Calu3 (cell line): ENCODE measurements at regions not wholly inside any gene's neighbourhood (a gene's known extent, or its start where the extent isn't known, plus 50 kb on each side); places are given as distances from the start of the nearest gene placed in this dataset.

ENCODE experiments used
- BruUV-seq: library from RNA; stranded (reverse); fragments of 400-500 nt; replicated peaks from 2 replicates; lab custom pipeline; 2021; lab: Mats Ljungman, UMichigan
- CTCF ChIA-PET: fragments of 300-600 bp; sonication (Branson Sonifier 250); formaldehyde crosslinking; loops from one replicate; lab custom pipeline; 2022; ENCODE audit warnings: antibody characterized with exemption; lab: Charles Lee
- DNase-seq: peaks from one replicate; pipeline ENCODE4 v3.0.0; 2022
- H3K27ac Mint-ChIP-seq: one replicate; pipeline ENCODE4 v1.8.0; 2022; ENCODE audit warnings: mixed read lengths; ENCODE audit not compliant: unreplicated experiment
- H3K27me3 Mint-ChIP-seq: one replicate; pipeline ENCODE4 v1.8.0; 2022; ENCODE audit warnings: mixed read lengths; ENCODE audit not compliant: unreplicated experiment
- H3K36me3 Mint-ChIP-seq: one replicate; pipeline ENCODE4 v1.8.0; 2022; ENCODE audit warnings: mild to moderate bottlenecking, moderate library complexity, mixed read lengths; ENCODE audit not compliant: insufficient read depth, unreplicated experiment
- H3K4me1 Mint-ChIP-seq: one replicate; pipeline ENCODE4 v1.8.0; 2022; ENCODE audit warnings: mild to moderate bottlenecking, low read depth, mixed read lengths; ENCODE audit not compliant: unreplicated experiment
- H3K4me3 Mint-ChIP-seq: one replicate; pipeline ENCODE4 v1.8.0; 2022; ENCODE audit warnings: mild to moderate bottlenecking, low read depth, moderate library complexity, mixed read lengths; ENCODE audit not compliant: unreplicated experiment
- H3K9me3 Mint-ChIP-seq: one replicate; pipeline ENCODE4 v1.8.0; 2022; ENCODE audit warnings: low read depth, mixed read lengths; ENCODE audit not compliant: unreplicated experiment
- CTCF ChIP-seq: fragments of 200-600 bp; IDR thresholded peaks from one replicate; pipeline ENCODE4 v1.8.0; 2022; ENCODE audit warnings: antibody characterized with exemption; ENCODE audit not compliant: unreplicated experiment
- intact Hi-C: fragments of 100-400 bp; cut with micrococcal nuclease; formaldehyde crosslinking; loops from one replicate; pipeline ENCODE4 v1.10.0; 2022; ENCODE audit not compliant: unreplicated experiment

- Mint-ChIP-seq H3K36me3 (no peaks in the 10 kb centered on the region), H3K4me1 (peaks cover 7% of the 10 kb centered on the region), H3K27me3 (peaks cover 42% of the 10 kb centered on the region), H3K4me3 (no peak overlapping the region), H3K9me3 (no peaks in the 10 kb centered on the region), H3K27ac (no peak overlapping the region)
- no TSS peak for BruUV-seq
- no peak for TF ChIP-seq CTCF
- intact Hi-C loops = no loop called here
- CTCF ChIA-PET = interaction anchor here (0.7 kb wide), 1 partner anchor 208 kb away, joined by 6 read pairs; no protein-coding TSS in a partner anchor
- no peak for DNase-seq
These were observed 126.9 kb upstream of the NCAM1 start for GRCh38 chr11:112834277-112834755.

GRCh38 chr11:112835591-112836255 lies 125.5 kb upstream of the NCAM1 start:
- peaks cover 7% of the 10 kb centered on the region for H3K4me1 Mint-ChIP-seq
- no peak for DNase-seq
- TF ChIP-seq CTCF = no peak
- H3K27me3 Mint-ChIP-seq = peaks cover 39% of the 10 kb centered on the region
- no peaks in the 10 kb centered on the region for H3K36me3 Mint-ChIP-seq
- CTCF ChIA-PET = interaction anchor here (0.6 kb wide), 1 partner anchor 35 kb away, joined by 5 read pairs; no protein-coding TSS in a partner anchor
- H3K4me3 Mint-ChIP-seq = no peak overlapping the region
- no peaks in the 10 kb centered on the region for H3K9me3 Mint-ChIP-seq
- BruUV-seq = no TSS peak
- intact Hi-C loops = no loop called here
- H3K27ac Mint-ChIP-seq = no peak overlapping the region

- TF ChIP-seq CTCF = no peak
- CTCF ChIA-PET = no interaction called here
- no peak for DNase-seq
- Mint-ChIP-seq H3K27me3 (peaks cover 44% of the 10 kb centered on the region), H3K36me3 (no peaks in the 10 kb centered on the region), H3K4me3 (no peak overlapping the region), H3K4me1 (peaks cover 7% of the 10 kb centered on the region), H3K9me3 (no peaks in the 10 kb centered on the region), H3K27ac (no peak overlapping the region)
- BruUV-seq = no TSS peak
- intact Hi-C loops = no loop called here
These were observed 125.0 kb upstream of the NCAM1 start for GRCh38 chr11:112836256-112836602.

GRCh38 chr11:112837162-112837826 lies 123.9 kb upstream of the NCAM1 start:
- intact Hi-C loops = no loop called here
- Mint-ChIP-seq H3K27ac (no peak overlapping the region), H3K4me3 (no peak overlapping the region), H3K27me3 (peaks cover 50% of the 10 kb centered on the region), H3K4me1 (peaks cover 7% of the 10 kb centered on the region), H3K9me3 (no peaks in the 10 kb centered on the region), H3K36me3 (no peaks in the 10 kb centered on the region)
- CTCF ChIA-PET = interaction anchor here (0.9 to 1.0 kb wide), 2 partner anchors 249 to 452 kb away, joined by 3 read pairs; no protein-coding TSS in a partner anchor
- no TSS peak for BruUV-seq
- TF ChIP-seq CTCF = no peak
- DNase-seq = no peak
